AML-193 (cell line): ENCODE measurements at regions not wholly inside any gene's neighbourhood (a gene's known extent, or its start where the extent isn't known, plus 50 kb on each side); places are given as distances from the start of the nearest gene placed in this dataset.

ENCODE experiments used
- DNase-seq, 2 experiments: peaks; one replicate each; lab custom pipeline; 2025; lab: John Stamatoyannopoulos, UW

DNA sequence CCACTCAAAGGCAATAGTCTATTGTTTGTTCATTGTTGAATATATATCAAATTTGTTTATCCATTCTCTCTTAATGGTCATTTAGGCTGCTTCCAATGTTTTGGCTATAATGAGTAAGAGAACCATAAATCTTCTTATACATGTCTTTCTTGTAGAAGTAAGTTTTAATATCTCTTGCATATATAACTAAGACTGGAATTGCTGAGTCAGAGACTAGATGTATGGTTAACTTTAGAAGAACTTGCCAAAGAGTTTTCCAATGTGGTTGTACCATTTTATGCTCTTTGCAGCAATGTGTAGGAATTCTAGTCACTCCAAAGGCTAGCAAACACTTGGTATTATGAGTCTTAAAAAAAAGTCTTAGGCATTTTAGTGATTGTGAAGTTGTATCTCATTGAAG, 610.0 kb upstream of the GCFC2 start:
- no peak for DNase-seq

DNA sequence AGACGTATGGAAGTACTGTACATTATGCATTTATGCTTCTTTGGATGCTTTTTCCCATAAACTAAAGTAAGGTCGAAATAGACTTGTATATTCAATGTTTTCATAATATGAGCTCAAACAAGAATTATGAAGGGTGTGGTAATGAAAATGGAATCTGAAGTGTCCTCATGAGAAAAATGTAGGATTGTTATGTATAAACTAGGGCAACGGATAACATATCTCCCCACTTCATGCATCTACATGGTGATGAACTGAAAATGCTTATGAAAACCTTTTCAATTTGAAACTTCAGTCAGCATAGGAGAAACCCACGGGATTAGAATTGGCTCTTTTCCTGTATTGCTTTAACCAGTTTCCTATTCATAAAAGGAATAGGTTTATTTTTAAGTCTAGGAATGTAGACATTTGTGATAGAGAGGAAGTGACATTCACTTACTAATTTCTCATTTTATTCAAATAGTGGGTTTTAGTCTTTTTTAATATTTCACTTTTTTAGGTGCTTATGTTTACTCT, 608.2 kb upstream of the GCFC2 start:
- DNase-seq = no peak

DNA sequence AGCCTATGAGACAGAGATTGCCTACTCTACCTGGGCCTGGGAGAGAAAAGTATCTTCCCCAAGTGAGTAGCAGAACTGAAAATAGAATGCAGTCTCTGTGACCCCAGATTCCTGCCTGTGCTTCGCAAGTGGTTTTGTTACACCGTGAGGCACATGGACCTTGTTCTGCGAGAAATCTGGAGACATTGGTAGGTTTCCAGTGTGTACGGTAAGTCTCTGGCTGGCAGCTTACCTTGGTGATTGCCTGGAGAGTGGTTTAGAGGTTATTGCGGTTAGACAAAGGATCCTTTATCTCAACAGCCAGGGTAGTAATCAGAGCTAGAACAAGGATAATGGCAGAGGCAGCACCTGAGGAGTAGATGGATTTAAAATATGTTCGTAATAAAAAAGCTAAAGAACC, 606.0 kb upstream of the GCFC2 start:
- DNase-seq = no peak

DNA sequence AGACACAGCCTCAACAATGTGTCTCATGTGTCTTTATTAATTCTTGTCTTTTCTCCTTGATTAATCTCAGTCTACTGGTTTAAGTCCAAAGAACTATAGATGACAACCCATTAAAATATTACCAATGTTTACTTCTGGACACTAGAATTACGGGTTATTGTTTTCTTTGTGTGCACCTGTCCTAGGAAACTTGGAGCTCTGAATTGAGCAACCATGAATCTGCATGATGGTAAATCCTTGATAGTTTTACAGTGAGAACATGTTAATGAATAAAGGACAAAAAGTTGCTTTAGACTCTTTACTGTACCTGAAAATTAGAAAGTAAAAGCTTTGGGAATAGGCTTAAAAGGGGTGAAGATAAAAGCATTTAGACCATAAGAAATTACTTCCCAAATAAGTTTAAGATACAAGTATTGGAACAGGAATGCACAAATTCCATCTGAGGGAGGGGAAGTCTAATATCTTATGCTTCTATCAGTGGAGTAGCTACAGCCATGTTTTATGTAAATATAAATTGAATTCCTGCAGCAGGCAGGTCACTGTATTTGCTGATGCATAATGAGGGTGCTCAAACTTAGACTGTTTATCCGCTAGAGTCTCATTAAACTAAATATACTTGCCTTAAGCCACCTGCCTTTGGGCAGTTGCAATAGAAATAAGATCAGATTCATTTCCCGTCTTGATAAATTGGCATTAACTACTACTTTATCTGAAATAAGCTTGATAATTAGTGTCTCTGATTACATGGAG, 603.7 kb upstream of the GCFC2 start:
- no peak for DNase-seq

DNA sequence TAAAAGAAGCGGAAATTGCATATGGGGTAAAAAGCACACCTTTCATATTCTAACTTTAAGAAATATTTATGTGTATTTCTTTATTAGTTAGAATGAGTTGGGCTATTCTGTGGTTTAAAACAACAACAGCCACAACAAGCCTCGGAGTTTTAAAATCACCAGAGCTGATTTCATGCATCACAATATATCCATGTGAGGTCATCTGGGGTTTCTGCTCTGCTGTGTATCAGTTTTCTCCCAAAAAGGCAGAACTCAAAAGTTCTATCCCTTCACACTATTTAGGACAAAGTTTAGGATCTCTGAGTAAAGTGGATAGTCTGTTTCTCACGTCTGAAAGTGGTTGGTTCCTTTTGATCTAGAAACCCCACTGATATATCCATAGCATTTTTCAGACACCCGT, 601.5 kb upstream of the GCFC2 start:
- no peak for DNase-seq

DNA sequence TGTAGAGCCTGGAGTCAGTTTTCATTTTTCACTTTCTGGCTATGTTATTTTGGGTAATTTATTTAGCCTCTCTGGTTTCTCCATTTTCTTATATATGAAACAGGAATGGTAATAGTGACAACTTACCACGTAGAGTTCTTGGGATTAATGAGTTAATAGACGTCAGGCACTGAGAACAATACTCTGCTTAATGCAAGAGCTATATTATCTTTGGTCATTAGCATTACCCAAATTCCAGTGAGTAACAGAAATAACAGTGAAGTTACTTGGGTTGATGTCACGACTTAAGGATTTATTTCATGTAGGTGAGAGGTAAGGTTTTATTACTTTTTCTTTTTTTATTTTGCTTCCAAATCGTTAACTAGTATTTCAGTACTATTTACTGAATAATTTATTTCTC, 601.0 kb upstream of the GCFC2 start:
- no peak for DNase-seq

DNA sequence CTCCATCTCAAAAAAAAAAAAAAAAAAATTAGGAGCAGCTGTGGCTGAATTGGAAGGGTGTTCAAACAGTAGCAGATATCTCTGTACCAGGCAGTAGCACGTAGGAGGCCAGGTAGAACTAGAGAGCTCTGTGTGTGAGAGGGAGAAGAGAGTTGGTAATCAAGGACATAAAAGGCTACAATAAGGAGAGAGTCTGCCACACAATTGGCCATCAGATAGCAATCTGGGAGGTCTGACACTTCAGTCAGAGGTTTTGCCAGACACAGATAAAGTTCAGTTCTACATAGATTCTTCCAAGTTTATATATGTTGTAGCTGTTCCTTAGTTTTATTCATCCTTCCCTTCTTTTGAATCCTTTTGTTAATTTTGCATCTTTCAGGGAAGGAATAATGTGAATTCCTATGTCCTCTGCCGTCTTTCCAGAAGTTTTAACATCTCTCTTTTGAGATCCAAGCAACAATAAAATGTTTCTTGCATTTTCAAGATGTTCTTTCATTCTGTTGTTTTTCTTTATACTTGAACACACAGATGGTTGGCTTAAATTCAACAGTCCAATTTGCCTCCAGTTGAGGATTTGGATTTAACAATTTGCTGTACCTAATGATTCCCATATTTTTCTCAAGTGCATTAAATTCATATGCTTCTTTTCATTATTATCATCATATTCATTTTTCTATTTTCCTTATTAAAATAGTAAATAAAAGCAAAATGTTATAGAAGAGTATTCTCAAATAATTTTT, 600.3 kb upstream of the GCFC2 start:
- no peak for DNase-seq

DNA sequence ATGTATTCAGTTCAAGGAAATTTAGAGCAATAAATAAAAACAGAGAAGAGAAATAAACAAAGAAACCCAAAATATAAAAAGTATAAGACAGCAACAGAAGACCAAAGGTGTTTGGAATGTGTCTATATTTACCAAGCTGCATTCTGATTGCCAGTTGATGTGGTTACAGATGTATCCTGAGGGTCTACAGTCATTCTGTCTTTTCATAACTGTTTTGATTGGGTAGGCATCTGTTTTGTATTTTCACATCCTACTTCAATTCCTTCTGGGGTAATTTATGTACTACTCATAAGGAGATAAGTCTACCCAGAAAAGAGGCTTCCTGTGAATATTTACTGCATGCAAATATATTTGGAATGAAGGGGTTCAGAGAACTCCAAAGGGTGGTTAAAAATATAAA, 596.8 kb upstream of the GCFC2 start:
- DNase-seq = no peak

DNA sequence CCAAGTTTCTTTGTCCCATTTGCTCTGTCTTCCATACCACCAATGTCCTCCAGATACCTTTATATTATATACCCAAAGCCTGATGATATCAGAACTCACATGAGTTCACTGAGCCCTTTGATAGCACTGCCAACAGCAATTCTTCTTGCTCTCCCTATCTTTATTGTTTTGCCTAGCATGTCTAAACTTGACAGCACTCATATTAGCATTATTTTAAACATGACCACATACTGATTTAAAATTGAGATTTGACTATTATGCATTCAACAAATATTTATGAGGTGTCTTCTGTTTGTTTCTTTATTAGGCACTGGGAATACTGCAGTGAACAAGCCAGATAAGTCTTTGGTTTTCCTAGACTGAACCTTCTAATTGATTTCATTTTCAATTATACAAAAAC, 587.3 kb upstream of the GCFC2 start:
- no peak for DNase-seq

DNA sequence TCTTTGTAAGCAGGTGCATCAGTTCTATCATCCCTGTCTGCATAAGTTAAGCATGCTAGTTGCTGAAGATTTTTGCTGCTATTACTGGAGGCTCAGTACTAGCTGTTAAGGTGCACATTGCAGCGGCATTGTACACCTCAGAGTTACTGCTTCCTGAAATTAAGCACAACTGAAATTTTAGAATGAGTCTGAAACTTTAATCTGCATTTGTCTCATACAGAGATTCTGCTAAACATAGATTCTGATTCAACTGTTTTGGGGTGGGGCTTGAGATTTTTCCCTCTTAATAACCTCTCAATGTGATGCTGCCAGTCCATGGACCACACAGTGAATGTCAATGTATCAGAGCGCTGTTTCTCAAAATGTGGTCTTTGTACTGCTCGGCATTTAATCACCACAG, 585.7 kb upstream of the GCFC2 start:
- no peak for DNase-seq

DNA sequence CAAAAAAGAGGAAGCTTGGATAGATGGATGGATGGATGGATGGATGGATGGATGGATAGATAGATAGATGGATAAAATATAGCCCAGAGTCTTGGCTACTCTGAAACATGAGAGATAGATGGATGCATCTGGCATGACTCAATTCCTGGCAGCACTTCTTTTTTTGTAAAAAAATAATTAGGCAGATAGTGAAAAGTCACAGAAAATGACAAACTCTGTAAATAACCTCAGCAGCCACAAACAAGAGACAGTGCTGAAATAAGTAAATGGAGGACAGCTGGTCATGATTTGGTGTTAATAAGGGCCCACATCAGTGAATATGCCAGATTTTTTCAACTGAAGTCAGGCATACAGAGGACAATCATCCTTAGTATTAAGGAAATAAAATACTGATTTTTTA, 585.0 kb upstream of the GCFC2 start:
- no peak for DNase-seq

DNA sequence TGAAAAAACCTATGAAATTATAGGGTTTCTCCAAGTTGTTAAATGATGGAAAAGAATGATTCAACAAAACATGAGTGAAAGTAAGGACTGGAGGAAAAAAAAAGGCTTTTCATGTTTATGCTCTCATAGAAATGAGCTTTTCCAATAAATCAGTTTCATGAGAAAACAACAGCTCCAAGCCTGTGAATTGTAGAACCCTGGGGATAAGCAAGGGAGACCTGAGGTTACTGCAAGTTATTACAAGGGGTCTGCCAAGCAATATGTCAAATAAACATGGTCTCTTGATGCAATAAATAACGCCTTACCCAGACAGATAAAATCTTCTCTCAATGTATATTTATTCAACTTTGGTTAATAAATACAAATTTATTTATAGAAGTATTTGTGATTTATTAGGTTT, 577.9 kb upstream of the GCFC2 start:
- no peak for DNase-seq

DNA sequence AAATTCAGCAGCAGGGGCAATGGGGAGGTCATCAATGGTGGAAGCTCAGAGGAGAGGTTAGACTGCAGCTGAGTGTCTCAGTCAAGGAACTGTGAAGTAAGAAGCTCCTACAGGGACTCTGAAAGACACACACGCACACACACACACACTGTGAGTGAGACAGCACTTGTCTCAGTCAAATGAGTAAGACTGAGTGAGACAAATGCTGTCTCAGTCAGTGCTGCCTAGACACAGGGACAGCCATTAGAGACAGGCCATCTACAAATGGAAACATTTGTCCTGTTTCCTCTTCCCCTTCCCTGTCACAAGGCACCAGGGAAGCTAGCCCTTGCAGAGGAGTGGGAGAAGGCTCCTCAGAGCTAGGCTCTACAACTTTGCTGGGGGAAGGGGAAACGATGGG, 577.4 kb upstream of the GCFC2 start:
- no peak for DNase-seq

DNA sequence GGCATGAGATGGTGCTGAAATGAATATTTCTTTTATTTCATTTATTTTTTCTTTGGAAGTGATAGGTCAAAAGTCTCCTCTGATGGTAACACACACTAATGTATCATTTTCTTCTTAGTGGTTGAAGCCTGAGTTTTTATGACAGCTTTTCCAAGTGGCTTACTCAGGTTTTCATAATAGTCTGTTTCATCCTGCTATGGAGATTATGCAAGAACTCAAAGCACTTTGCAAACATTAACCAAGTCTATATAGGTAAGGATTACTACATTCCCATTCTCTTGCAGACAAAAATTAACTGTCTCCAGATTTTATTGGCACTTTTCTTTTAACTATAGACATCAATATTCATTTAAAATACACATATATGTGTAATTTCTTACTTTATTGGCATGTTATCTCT, 572.6 kb upstream of the GCFC2 start:
- no peak for DNase-seq

DNA sequence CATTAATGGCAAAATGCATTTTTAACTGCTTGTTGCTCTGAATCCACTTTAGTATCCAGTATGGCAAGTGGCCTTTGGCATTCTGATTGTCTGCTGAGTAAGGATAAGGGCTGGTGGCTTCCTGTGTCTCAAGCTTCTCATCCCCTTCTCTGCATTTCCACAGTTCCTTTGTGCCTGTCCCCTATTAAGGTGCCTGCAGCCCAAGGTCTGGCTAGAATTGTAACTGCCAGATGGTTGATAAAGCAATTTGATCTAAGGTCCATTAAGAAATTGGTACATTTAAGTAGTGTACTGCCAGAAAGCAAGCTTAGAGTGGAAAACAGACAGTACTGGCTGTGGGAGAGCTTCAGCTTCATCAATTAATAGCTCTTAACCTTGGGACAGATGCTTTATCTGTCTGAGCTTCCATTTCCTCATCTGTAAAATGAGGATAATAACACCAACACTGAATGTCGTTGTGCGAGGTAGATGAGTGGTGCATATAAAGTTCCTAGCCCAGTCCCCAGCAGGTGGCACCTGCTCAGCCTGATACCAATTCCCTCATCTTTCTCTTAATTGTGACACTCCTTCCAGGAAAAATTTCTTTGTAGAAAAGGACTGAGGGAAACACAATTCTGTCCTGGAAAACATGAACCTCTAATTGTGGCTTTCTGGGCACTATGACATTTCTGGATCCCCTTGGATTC, 570.6 kb upstream of the GCFC2 start:
- no peak for DNase-seq

DNA sequence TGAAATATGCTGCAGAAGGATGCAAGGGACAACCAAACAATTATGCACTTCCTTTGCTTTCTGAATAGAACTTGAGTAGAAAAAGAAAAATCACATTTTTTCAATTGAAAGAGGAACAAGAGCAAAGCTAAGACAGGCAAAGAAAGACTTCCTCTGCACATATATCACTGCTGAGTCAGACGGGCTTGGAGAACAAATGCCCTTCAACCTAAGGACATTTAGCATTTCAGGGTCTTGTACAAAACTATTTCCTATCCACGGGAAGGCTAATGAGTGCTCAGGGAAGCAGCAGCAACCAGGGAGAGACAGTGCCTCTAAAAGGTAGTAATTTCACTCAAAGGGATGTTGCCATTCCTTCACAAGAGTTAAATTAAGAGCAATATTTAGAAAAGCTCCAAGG, 570.0 kb upstream of the GCFC2 start:
- no peak for DNase-seq

DNA sequence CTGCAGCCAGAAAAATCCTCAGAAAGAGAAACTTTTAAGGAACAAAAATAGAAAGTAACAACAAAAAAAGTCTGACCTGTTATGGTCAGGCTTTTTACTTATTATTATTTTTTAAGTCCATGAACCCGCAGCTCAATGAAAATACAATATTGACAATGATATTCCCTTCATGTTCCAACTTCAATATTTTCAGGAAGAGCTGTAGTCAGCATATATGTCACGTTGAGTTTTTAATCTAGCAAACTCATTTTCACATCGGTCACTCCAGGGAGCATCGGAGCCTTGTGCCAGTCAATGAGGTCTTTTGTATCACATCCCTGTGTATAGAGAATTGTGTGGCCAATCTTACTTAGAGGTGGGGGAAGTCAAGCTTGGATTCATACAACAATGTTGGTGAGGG, 568.4 kb upstream of the GCFC2 start:
- DNase-seq = no peak

DNA sequence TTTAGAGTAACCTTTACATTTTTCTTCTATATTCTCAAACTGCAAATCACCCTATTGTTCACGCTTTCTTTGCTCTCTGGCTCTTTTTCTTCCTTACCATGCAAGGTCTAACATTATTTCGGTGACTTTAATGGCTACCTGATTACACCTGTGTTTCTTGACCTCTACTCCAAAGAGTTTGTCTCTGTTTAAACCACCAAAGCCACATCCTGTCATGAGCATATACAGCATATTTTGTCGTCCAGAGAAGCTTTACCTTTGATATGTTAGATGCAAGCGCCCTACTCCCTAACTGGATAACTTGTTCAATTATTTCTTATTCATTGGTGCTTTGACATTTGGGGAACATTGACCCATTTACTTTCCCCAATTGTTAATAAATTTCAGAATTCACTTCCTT, 565.1 kb upstream of the GCFC2 start:
- DNase-seq = no peak

DNA sequence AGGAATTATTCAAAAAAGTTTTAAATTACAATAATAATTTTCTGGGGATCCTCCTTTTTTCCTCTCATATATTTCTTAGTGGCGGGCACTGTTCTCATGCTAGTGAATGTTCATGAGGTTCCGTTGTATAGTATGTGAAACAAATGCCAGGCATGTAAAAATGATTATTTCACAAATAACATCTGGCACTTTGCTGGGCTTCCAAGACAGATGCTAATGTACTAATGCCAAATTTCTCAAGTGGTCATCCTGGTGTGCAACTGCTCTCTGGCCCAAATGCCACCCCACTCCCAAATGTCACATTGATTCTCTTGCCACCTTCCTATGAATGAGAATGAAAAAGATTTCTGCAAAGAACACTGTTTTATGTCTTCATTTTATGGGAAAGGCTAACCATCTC, 564.0 kb upstream of the GCFC2 start:
- no peak for DNase-seq

DNA sequence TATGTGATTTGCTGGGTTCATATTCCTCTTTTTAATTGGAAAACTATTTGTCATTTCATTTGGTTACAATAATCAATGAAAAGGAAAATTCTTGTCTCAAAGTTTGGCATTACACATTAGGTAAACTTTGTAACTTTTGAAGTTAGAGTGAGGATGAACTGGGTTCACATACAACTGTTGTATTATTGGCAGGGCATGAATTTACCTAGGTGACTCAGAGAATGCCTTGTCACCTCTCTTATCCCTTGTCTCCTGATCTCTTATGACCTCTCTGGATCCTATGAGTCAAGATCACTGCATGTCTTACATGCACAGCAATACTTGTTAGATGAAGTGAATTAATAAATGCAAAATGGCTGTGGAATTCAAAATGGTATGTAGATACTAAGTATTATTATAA, 563.4 kb upstream of the GCFC2 start:
- DNase-seq = no peak

DNA sequence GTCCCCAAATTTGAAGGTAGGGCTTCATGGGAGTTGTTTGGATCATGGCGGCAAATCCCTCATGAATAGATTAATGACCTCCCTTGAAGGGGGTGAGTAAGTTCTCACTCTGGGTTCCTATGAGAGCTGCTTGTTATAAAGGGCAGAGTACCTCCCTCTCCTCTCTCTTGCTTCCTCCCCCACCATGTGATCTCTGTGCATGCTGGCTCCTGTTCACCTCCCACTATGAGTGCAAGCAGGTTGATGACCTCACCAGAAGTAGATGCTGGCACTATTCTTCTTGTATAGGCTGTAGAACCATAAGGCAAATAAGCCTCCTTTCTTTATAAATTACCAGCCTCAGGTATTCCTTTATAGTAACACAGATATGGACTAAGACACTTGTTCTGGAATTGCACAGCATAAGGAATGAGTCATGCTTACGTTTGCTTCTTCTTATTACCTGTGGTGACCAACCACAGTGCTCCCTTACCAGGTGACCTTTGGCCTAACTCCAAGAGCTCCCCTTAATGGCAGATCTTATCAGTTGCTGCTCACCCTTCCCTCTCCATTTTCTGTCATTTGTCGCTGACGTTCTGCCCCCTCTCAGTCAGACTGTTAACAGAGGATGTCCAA, 559.5 kb upstream of the GCFC2 start:
- DNase-seq = no peak

DNA sequence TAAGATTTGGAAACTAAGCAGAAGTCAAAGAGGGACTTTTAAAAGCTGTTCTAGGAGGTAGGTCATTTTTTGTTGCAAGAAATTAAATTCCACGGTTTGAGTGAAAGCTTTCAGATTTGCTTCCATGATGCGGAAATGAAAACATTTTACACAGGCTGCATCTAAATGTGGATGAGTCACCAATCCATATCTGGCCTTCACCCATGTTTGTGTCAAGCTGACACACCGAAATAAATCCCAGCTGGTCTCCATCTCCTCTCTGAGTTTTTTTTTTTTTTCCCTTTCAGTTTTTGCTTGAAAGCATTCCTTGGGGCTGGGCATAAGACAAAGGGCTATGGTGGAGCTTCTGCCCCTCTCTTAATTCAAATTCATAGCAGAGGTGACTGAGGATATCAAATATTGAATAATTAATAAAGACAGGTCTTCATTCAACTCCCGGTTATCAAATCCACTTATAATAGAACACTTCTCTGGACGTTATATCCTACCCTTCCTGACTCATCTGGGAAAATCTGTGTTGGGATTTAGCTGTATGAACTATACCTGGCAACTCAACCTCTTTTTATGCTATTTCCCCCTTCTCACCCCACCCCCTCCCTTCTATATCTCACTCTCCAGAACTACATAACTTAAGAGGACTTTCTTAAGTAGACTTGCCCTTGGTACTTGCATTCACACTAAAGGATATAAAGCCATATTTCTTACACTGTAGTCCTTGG, 558.3 kb upstream of the GCFC2 start:
- DNase-seq = no peak
